ENCODE measurements at regions not wholly inside any gene's neighbourhood (a gene's known extent, or its start where the extent isn't known, plus 50 kb on each side); places are given as distances from the start of the nearest gene placed in this dataset.

GRCh38 chr11:104582431-104582830 is 315.8 kb downstream of the CASP12 start:
- no peak for DNase-seq

- peak; percentile 37 for DNase-seq
These were observed 316.8 kb downstream of the CASP12 start for GRCh38 chr11:104581246-104581980.

- DNase-seq = peak; percentile 68
These were observed 324.7 kb downstream of the CASP12 start for GRCh38 chr11:104573441-104573990.

- DNase-seq = no peak
These were observed 326.0 kb downstream of the CASP12 start for GRCh38 chr11:104572279-104572678.

GRCh38 chr11:104570078-104570701 is 328.1 kb downstream of the CASP12 start:
- DNase-seq = peak; percentile 35

GRCh38 chr11:104565583-104565961 is 332.7 kb downstream of the CASP12 start:
- DNase-seq = no peak

GRCh38 chr11:104564921-104565582 is 333.2 kb downstream of the CASP12 start:
- no peak for DNase-seq

GRCh38 chr11:104556606-104557301 is 341.5 kb downstream of the CASP12 start:
- no peak for DNase-seq

GRCh38 chr11:104549019-104549418 is 349.2 kb downstream of the CASP12 start:
- DNase-seq = no peak

- no peak for DNase-seq
These were observed 350.1 kb downstream of the CASP12 start for GRCh38 chr11:104547996-104548661.

- DNase-seq = no peak
These were observed 351.8 kb downstream of the CASP12 start for GRCh38 chr11:104546501-104546900.

- DNase-seq = no peak
These were observed 356.6 kb downstream of the CASP12 start for GRCh38 chr11:104541701-104542100.

GRCh38 chr11:104538313-104538712 is 359.9 kb downstream of the CASP12 start:
- DNase-seq = no peak

- DNase-seq = peak; percentile 17
These were observed 364.0 kb downstream of the CASP12 start for GRCh38 chr11:104534278-104534677.

- no peak for DNase-seq
These were observed 366.4 kb downstream of the CASP12 start for GRCh38 chr11:104531894-104532293.

- DNase-seq = no peak
These were observed 367.1 kb upstream of the PDGFD start for GRCh38 chr11:104531075-104531474.

- DNase-seq = no peak
These were observed 366.0 kb upstream of the PDGFD start for GRCh38 chr11:104529906-104530305.

- peak; percentile 44 for DNase-seq
These were observed 365.3 kb upstream of the PDGFD start for GRCh38 chr11:104529213-104529612.

- no peak for DNase-seq
These were observed 362.1 kb upstream of the PDGFD start for GRCh38 chr11:104526006-104526405.

GRCh38 chr11:104525416-104525815 is 361.5 kb upstream of the PDGFD start:
- DNase-seq = no peak

- no peak for DNase-seq
These were observed 360.3 kb upstream of the PDGFD start for GRCh38 chr11:104524254-104524653.

GRCh38 chr11:104523611-104524010 is 359.7 kb upstream of the PDGFD start:
- DNase-seq = no peak

- no peak for DNase-seq
These were observed 358.7 kb upstream of the PDGFD start for GRCh38 chr11:104522650-104523049.
